ENCODE measurements at regions not wholly inside any gene's neighbourhood (a gene's known extent, or its start where the extent isn't known, plus 50 kb on each side); places are given as distances from the start of the nearest gene placed in this dataset.

GRCh38 chr1:37113285-37113997 lies 79.1 kb upstream of the GRIK3 start:
- DNase-seq: no peak
- intact Hi-C loops (cut with DNase I; ENCODE audit: low total_unique reads): no loop called here
- no peak overlapping the region for H3K4me3 ChIP-seq
- no peaks in the 10 kb centered on the region for H3K9me3 ChIP-seq
- TF ChIP-seq CTCF (IDR thresholded peaks at IDR 0.05): no peak
- 76 to 81% methylated on average over 6 of the region's 6 CpGs for WGBS, 2 donors
- H3K27me3 ChIP-seq: no peaks in the 10 kb centered on the region
- H3K27ac ChIP-seq: no peak overlapping the region
- no peaks in the 10 kb centered on the region for H3K4me1 ChIP-seq
- H3K36me3 ChIP-seq (ENCODE audit: low read depth, missing control alignments): no peaks in the 10 kb centered on the region

GRCh38 chr1:37118790-37119189 lies 84.5 kb upstream of the GRIK3 start:
- Histone ChIP-seq H3K9me3 (no peaks in the 10 kb centered on the region), H3K27me3 (no peaks in the 10 kb centered on the region), H3K36me3 (ENCODE audit: low read depth, missing control alignments) (no peaks in the 10 kb centered on the region), H3K4me1 (no peaks in the 10 kb centered on the region), H3K27ac (no peak overlapping the region), H3K4me3 (no peak overlapping the region)
- 56 to 61% methylated on average over 1 of the region's 1 CpG for WGBS, 2 donors
- DNase-seq: no peak
- no peak for TF ChIP-seq POLR2A (IDR thresholded peaks at IDR 0.05)
- TF ChIP-seq CTCF (IDR thresholded peaks at IDR 0.05): no peak
- intact Hi-C loops (cut with DNase I; ENCODE audit: low total_unique reads): no loop called here

DNA sequence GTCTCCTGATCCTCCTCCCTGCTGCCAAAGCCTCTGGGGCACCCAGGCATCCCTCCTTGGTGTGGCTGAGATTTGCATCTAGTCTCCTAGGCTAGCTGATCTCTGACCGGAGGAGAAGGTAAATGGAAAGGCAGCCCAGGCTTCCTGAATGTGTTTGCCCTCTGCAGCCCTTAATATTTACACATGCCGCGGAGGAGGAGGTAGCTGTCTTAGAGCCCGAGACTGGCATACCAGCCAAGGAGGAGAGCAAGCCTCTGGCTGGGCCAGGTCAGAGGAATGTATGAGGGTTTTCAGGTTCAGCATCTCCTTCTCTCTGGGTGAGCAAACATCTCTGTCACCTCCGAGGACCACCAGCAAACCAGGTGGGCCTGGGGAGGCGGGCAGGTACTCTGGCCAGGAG lies 86.0 kb upstream of the GRIK3 start:
- intact Hi-C loops (cut with DNase I; ENCODE audit: low total_unique reads): no loop called here
- TF ChIP-seq CTCF (IDR thresholded peaks at IDR 0.05): no peak
- no peak for TF ChIP-seq POLR2A (IDR thresholded peaks at IDR 0.05)
- H3K4me3 ChIP-seq: no peak overlapping the region
- WGBS, 2 donors: 73 to 85% methylated on average over 5 to 6 of the region's 6 CpGs
- H3K27me3 ChIP-seq: no peaks in the 10 kb centered on the region
- no peak for DNase-seq
- H3K9me3 ChIP-seq: no peaks in the 10 kb centered on the region
- no peaks in the 10 kb centered on the region for H3K4me1 ChIP-seq
- H3K27ac ChIP-seq: no peak overlapping the region
- H3K36me3 ChIP-seq (ENCODE audit: low read depth, missing control alignments): no peaks in the 10 kb centered on the region

DNA sequence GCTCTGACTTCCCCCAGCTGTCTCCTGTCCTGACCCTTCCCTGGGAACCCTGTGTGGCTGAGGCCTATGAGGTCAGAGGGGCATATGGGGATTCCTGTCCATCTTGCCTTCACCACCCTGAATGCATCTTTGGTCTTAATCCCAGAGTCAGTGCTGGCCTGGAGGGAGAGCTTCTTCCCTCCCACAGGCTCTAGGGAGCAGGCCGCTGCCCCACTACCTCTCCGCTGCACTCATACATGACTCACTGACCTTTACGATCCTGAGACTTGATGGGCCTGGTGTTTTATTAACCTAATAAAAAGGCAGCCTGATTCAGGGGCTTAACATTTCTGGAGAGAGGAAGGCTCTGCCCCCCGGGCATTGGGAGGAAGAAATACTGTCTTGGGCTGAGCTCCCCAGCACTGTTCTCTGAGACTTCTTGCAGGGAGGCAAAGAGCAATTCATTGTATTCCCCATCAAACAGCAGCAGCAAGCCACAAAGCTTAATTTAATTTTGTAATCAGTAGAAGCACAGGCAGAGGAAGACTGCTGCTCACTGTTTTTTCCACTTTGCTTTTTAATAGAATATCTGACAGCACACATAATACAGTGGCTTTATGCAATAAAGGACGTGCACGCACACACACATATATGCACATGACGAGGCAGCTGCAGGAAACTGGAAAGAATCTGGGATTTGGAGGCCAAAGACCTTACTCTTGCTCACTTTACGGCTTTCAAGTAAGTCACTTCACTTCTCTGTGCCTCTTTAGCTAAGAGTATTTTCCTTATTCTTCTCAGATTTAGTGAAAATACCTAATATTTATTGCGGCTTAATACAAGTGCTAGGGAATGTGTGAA lies 89.2 kb upstream of the GRIK3 start:
- no peaks in the 10 kb centered on the region for H3K4me1 ChIP-seq
- no peaks in the 10 kb centered on the region for H3K9me3 ChIP-seq
- no peak for DNase-seq
- no peak for TF ChIP-seq CTCF (IDR thresholded peaks at IDR 0.05)
- no peak overlapping the region for H3K4me3 ChIP-seq
- intact Hi-C loops (cut with DNase I; ENCODE audit: low total_unique reads): no loop called here
- no peaks in the 10 kb centered on the region for H3K36me3 ChIP-seq (ENCODE audit: low read depth, missing control alignments)
- no peaks in the 10 kb centered on the region for H3K27me3 ChIP-seq
- 72 to 74% methylated on average over 9 of the region's 9 CpGs for WGBS, 2 donors
- no peak overlapping the region for H3K27ac ChIP-seq

All from testis (tissue), 2 donors.